Prostate gland (tissue), 2 donors: ENCODE measurements at regions not wholly inside any gene's neighbourhood (a gene's known extent, or its start where the extent isn't known, plus 50 kb on each side); places are given as distances from the start of the nearest gene placed in this dataset.
"Not testable (repeated sequence)": the region's sequence is repeated elsewhere in the genome, so short reads cannot be mapped to it uniquely, and the experiment has no call there.

Experiments
- DNase-seq: peaks from one replicate; pipeline ENCODE4 v3.0.0-alpha.2; 2019; ENCODE audit warnings: low spot score
- H3K27ac ChIP-seq, 2 donors: fragments of 200-600 bp; sonication (generic); 2 replicates each; pipeline ENCODE4 v1.5.1; 2017 to 2019
- H3K27me3 ChIP-seq: fragments of 200-600 bp; sonication (generic); replicated peaks from 2 replicates; pipeline ENCODE4 v1.5.1; 2019; ENCODE audit not compliant: insufficient read depth
- H3K36me3 ChIP-seq, 2 donors: fragments of 200-600 bp; sonication (generic); 1 replicate in 1 of 2; 2 replicates in 1 of 2; pipeline versions ENCODE4 v1.5.1 to v1.8.1; 2017 to 2019
- H3K4me1 ChIP-seq: fragments of 200-600 bp; sonication (generic); replicated peaks from 2 replicates; pipeline ENCODE4 v1.5.1; 2019
- H3K4me3 ChIP-seq, 2 donors: fragments of 200-600 bp; sonication (generic); 2 replicates each; pipeline ENCODE4 v1.5.1; 2017 to 2019
- H3K9me3 ChIP-seq: fragments of 200-600 bp; sonication (generic); 2 replicates; pipeline ENCODE4 v1.5.1; 2017
- CTCF ChIP-seq, 4 experiments: fragments of 200-600 bp in 2 of 4; fragments of 450-650 bp in 2 of 4; sonication (generic) in 2 of 4; IDR thresholded peaks; 1 replicate in 3 of 4; 2 replicates in 1 of 4; pipeline ENCODE4 v1.5.1; 2016 to 2019; ENCODE audit warnings: antibody characterized with exemption in 4 of 4, mild to moderate bottlenecking in 2 of 4, moderate library complexity in 2 of 4
- POLR2A ChIP-seq: fragments of 450-650 bp; IDR thresholded peaks from one replicate; pipeline ENCODE4 v1.6.1; 2016; ENCODE audit warnings: antibody characterized with exemption, mild to moderate bottlenecking
- POLR2AphosphoS5 ChIP-seq: sonication (generic); formaldehyde crosslinking; IDR thresholded peaks from one replicate; pipeline ENCODE4 v1.6.1; 2017; ENCODE audit warnings: antibody characterized with exemption
- WGBS: methylation state at CpG from one replicate; pipeline ENCODE4 v1.1.5; 2018; 5-methylcytosine and 5-hydroxymethylcytosine counted together
- intact Hi-C: fragments of 100-400 bp; cut with DNase I; formaldehyde crosslinking; loops from one replicate; pipeline ENCODE4 v1.14.2; 2022

GRCh38 chr18:8526332-8526731 is 82.9 kb upstream of the RAB12 start:
- no peaks in the 10 kb centered on the region for H3K36me3 ChIP-seq
- no peaks in the 10 kb centered on the region for H3K9me3 ChIP-seq
- 83% methylated on average over 9 of the region's 9 CpGs for WGBS
- no peak overlapping the region for H3K27ac ChIP-seq
- no peak for DNase-seq
- intact Hi-C loops: no loop called here
- H3K4me1 ChIP-seq: no peaks in the 10 kb centered on the region
- H3K4me3 ChIP-seq: no peak overlapping the region
- TF ChIP-seq POLR2AphosphoS5: no peak
- no peak for TF ChIP-seq POLR2A
- no peak for TF ChIP-seq CTCF (IDR thresholded peaks at IDR 0.05)
- H3K27me3 ChIP-seq: no peaks in the 10 kb centered on the region

- Histone ChIP-seq H3K4me1 (no peaks in the 10 kb centered on the region), H3K27ac (no peak overlapping the region), H3K27me3 (no peaks in the 10 kb centered on the region), H3K36me3 (no peaks in the 10 kb centered on the region), H3K9me3 (no peaks in the 10 kb centered on the region), H3K4me3 (no peak overlapping the region)
- no peak for DNase-seq
- WGBS: 82% methylated on average over 2 of the region's 2 CpGs
- intact Hi-C loops: no loop called here
- no peak for TF ChIP-seq CTCF (IDR thresholded peaks at IDR 0.05)
- TF ChIP-seq POLR2A: no peak
- no peak for TF ChIP-seq POLR2AphosphoS5
Observed at GRCh38 chr18:8529609-8530008, 79.6 kb upstream of the RAB12 start.

- intact Hi-C loops, H3K36me3 ChIP-seq, H3K27ac ChIP-seq, H3K9me3 ChIP-seq, H3K27me3 ChIP-seq, H3K4me1 ChIP-seq, H3K4me3 ChIP-seq, DNase-seq: not testable (repeated sequence)
- WGBS: 84% methylated on average over 2 of the region's 2 CpGs
Observed at GRCh38 chr18:8531084-8531483, 78.2 kb upstream of the RAB12 start.

DNA sequence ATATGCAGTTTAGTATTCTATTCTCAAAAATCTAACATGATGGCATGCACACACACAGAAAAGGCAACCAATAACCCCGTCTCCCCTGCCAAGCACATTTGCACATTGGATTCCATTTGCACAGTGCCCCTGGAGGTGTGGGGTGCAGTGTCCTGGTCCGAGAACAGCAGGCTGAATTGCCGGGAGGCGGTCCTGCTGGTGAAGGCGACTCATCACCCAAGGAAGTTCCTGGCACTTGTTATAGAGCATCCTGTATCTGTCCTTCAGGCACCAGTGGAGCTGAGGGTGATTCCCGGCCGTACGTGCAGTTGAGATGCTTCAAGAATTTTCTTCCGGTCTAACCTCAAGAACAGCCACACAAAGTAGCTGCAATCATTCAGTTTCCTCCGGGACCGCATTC is 73.0 kb upstream of the RAB12 start:
- no peak for DNase-seq
- Histone ChIP-seq H3K27me3 (no peaks in the 10 kb centered on the region), H3K4me1 (no peaks in the 10 kb centered on the region), H3K27ac (no peak overlapping the region), H3K4me3 (no peak overlapping the region), H3K36me3 (no peaks in the 10 kb centered on the region), H3K9me3 (no peaks in the 10 kb centered on the region)
- WGBS: 69% methylated on average over 11 of the region's 11 CpGs
- no peak for TF ChIP-seq CTCF (IDR thresholded peaks at IDR 0.05)
- TF ChIP-seq POLR2A: no peak
- TF ChIP-seq POLR2AphosphoS5: no peak
- intact Hi-C loops: no loop called here

GRCh38 chr18:8536922-8537321 is 72.3 kb upstream of the RAB12 start:
- TF ChIP-seq POLR2AphosphoS5 (no peak), CTCF (IDR thresholded peaks at IDR 0.05) (no peak), POLR2A (no peak)
- intact Hi-C loops: no loop called here

More at GRCh38 chr18:8536922-8537321, 72.3 kb upstream of the RAB12 start:
- H3K36me3 ChIP-seq: no peaks in the 10 kb centered on the region
- 83% methylated on average over 14 of the region's 14 CpGs for WGBS
- no peak overlapping the region for H3K27ac ChIP-seq
- no peaks in the 10 kb centered on the region for H3K9me3 ChIP-seq
- no peak overlapping the region for H3K4me3 ChIP-seq
- no peak for DNase-seq
- no peaks in the 10 kb centered on the region for H3K4me1 ChIP-seq
- no peaks in the 10 kb centered on the region for H3K27me3 ChIP-seq
